ENCODE measurements at regions not wholly inside any gene's neighbourhood (a gene's known extent, or its start where the extent isn't known, plus 50 kb on each side); places are given as distances from the start of the nearest gene placed in this dataset.
A peak's percentile ranks its signal among the peaks of the same experiment; 100 is the strongest.

DNA sequence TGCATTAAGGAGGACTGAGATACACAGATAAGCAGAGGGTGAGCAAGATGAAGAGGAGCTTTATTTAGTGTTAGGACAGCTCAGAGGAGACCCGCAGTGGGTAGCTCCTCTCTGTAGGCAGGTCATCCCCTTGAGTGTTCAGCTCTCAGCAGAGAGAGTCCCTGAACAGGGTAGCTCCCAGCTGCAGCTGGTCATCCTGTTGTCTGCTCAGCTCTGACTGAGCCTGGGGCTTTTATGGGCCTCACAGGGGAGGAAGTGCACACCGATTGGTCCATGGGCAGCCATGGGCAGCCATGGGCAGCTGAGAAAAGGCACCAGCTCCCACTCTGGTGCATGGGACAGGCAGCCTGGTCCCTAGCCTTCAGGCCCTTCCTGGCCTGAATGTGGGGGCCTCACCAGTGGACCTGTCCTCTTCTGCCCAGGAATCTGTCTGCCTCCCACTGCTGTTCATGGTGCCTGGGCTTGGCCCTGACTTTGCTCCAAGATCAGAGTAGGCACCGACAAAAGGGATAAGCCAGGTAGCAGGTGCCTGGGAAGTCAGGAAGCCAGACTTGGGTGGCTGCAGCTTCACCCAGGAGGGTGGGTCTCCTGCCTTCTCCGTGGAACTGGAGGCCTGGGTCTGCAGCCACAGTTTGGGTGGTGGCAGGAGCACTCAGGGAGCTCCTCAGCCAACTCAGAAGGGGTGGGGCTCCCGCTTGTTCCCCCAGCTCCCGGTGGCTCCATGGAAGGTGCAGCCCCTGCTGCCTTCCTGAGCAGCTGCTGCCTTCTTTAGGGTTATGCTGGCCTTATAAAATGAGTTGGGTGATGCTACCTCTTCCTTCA lies 54.7 kb downstream of the MYEOV start:
- DNase-seq, result no peak

DNA sequence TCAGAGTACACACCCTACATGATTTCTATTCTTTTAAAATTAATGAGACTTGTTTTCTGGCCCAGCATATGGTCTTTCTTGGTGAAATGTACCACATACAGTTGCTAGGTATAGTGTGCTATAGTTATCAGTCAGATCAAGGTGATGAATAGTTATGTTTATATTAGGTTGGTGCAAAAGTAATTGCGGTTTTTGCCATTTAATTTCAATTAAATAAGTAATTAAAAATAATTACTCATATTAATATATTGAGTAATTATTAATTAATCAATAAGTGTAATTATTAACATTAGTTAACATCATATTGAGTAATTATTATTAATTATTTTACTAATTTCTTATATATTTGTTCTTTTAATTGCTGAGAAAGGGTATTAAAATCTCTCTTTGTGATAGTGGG lies 56.1 kb downstream of the MYEOV start:
- DNase-seq, result no peak

DNA sequence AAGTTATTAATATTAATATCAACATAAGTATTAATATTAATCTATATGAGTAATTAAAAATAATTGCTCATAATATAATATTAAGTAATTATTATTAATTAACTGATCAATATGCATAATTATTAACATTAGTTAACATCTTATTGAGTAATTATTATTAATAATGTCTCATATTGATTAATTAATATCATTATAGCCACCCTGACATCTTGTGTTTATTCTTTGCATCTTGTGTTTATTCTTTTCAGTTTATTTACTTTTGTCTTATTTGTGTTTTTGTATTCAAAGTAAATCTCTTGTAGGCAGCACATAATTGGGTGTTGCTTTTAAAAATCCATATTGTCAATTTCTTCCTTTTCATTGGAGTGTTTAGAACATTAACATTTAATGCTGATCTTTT lies 56.6 kb downstream of the MYEOV start:
- DNase-seq, result no peak

DNA sequence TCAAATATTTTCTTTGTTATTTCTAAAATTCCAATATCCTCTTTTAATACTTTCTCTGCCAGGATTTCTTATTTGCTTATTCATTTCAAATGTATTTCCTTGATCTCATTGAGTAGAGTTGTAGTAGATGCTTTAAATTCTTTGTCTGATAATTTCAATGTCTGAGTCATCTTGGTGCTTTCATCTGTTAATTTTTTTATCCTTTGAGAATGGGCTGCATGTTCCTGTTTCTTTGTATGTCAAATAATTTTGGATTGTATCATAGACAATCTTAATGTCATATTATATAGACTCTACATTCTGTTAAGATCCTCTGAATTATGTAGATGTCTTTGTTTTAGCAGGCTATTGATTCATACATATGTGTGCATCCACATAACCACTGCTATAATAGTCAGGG lies 57.5 kb downstream of the MYEOV start:
- no peak for DNase-seq

DNA sequence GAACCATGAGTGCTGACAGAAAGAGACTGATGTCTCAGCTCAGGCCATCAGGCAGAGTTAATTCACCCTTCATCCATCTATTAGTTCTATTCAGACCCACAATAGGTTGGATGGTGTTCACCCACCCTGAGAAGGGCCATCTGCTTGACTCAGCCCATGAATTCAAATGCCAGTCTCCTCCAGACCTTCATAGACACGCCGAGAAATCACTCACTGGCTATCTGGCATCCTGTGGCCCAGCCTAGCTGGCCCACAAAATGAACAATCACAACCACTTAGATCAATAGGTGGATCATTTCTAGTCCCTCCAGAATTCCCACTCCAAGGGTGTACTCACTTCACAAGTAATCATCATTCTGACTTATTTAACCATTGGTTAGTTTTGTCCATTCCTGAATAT lies 58.2 kb downstream of the MYEOV start:
- no peak for DNase-seq

DNA sequence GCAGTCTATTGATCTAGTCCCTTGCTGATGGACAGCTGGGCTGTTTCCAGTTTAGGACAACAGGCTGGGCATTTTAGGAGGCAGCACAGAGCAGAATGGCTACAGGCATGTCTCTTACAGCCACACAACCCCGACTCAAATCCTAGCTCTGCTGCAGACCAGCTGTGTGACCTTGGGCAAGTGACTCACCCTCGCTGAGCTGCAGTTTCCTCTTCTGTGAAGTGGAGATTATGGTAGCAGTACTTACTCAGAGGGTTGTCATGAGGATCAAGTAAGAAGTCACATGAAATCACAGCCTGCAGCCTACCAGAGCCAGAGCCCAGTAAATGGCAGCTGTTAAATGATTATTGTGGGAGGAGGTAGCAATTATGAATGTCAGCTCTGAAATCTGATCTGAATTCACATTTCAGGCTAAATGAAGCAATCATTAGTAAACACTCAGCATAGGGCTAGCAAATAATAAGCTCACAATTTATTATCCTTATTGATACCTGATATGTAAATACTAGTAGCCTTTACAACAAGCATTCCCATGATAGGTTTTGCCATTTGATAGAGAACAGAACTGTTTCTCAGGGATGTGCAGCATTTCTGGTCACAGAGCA lies 58.9 kb downstream of the MYEOV start:
- DNase-seq, result peak; percentile 48

DNA sequence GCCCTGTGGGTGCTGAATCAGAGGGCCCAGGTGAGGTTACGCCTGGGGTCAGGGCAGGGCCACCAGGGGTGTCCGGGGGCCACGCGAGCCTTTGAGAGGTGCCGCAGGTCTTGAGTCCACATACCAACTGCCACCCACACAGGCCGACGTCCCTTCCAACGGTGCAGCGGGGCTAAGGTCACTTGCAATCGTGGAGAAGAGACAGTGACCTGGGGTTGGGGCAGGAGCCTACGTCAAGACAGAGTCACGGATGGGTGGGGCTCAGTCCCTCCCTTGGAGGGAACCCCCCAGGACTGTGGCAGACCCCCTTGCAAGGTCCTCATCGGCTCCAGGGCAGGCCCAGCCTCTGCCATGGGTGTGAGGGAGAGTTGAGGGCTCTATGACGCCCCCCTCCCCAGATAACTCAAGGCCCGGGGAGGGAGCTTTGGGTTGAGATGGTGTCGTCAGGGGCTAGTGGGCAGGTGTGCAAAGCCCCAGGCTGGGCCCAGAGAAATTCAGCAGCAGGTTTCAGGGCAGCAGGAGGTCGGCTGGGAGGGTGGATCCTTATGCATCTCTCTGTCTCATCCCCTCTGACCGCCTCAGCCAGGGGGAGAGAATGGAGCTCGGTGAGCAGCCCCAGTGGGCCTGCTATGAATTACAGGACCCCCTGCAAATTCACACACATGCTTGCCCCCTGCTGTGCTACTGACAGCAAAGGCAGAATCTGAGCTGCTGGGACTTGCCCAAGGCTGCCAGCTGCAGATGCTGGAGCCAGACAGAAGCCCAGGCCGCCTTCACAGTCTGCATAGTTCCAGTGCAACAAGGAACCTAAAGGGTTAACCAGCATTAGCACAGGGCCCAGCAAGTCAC lies 60.0 kb downstream of the MYEOV start:
- no peak for DNase-seq

DNA sequence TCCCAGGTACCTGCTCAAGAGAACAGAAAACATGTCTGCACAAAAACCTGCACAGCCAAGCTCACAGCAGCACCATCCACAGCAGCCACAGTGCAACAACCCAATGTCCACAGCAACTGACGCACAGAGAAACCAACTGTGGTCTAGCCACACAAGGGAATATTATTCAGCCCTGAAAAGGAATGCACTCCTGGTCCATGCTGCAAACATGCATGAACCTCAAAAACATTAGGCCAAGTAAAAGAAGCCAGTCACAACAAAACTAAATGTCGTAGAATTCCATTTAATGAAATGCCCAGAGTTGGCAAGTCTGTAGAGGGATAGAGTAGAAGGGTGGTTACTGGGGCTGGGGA lies 60.6 kb downstream of the MYEOV start:
- no peak for DNase-seq

DNA sequence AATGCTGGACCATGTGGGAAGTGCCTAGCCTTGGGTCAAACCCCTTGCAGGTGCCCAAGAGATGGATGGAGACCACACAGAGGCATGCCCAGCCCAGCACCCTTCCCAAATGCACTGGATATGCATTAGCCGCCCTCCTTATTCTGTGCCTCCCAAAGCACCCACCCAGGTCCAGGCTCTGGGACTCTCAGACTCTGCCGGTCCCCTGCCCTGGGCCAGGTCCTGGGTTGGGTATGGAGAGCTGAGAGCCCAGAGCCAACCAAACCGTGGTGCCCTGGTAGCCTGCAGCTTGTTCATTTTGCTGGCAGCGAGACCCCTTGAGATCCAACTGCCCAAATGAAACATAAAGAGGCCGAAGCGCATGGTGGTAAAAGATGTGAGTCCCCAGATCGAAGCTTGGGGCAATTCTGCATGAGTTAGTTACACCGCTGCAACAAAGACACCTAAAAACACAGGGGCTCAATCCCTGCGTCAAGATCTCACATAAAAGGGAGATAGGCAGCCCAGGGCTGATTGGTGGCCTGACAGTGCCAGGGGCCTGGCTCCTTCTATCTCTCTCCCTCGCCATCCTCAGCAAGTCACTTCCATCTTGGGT lies 61.5 kb downstream of the MYEOV start:
- no peak for DNase-seq

DNA sequence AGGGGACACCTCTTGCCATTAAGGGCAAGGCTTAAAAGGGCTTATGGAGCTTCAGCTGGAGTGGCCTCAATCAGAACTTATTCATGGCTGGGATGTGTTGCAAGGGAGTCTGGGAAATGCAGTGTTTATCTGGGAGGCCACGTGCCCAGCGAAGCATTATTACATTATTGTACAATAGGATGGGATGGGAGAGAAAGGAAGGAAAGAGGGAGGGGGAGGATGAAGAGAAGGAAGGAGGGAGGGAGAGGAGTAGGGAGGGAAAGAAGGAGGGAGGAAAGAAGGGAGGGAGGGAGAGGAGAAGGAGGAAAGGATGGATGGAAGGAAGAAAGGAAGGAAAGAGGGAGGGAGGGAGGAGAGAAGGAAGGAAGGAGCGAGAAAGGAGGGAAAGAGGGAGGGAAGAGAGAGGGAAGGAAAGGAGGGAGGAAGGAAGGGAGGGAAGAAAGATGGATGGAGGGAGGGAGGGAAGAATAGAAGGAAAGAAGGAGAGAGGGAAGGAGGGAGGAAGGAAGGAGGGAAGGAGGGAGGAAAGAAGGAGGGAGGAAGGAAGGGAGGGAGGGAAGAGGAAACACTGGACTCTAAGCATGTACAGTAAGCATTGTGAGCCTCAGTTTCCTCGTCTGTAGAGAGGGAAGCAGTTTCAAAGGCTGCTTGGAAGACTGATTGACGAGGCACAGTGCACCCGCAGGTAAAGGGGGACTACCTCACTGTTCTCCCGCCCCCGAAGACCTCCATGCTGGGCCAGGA lies 62.2 kb downstream of the MYEOV start:
- DNase-seq, result no peak

DNA sequence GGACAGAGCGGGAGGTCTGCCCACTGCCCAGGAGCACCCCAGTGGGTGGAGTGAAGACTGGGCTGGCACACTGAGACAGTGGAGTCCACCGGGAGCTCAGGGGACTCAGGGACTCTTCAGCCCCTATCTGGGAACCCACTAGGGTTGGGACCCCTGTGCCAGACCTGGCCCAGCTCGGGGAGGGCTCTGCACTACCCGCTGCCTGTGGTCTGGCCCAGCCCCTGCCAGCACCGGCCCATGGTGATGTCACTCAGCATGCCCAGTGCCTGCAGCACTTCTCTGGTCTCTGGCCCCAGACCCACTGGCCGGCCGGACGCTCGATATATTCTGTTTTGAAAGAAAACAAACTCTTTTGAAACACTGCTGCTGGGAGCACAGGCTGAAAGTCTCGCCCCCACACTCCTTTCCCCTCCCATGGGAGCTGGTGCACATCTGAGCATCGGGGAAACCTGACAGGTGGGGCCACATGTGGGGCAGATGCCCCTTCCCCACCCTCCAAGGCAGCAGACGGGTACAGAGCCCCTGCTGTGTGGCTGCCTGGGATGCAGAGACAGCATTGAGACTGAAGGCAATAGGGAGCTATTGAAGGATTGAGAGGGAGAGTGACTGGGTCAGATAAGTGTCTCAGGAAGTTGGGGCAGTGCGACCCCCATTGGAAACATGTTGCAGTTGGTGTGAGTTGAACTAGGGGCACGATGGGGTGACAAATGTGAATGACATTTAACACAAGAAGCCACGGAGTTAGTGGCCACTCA lies 62.9 kb downstream of the MYEOV start:
- no peak for DNase-seq

DNA sequence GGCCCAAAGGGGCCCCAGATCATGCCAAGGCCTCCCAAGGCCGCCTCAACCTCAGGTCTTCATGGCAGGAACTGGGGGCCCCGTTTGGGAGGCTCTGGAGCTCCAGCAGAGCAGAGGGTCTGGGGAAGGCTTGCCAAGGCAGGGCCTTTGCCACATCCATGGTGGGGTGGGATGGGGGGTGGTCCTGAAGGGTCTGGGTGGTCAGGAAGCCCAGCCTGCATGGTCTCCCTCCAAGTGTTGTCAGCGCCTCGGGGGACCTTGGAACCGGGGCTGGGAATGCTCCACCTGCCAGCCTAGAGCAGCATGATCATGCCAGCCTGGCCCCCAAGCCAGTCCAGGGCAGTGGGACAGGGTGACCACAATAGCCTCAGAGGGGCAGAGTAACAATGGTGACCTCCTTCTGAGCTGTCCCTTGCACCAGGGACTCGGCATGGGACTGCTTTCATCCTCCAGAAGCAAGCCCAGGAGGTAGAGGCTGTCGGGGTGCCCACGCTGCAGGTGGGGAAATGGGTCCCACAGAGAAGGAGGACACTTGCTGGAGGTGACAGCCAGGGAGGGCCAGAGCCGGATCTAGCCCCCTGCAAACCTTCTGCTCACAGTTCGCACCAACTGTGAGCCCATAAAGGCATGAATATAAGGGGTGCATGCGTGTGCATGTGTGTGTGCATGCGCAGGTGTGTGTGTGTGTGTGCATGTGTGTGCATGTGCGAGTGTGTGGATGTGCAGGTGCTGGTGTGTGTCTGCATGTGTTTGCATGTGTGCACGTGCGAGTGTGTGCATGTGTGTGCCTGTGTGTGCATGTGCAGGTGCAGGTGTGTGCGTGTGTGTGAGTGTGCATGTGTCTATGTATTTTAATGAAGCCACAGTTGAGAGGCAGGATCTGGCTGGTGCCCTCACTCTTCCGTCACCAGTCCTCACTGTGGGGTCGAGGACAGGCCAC lies 63.8 kb downstream of the MYEOV start:
- no peak for DNase-seq

DNA sequence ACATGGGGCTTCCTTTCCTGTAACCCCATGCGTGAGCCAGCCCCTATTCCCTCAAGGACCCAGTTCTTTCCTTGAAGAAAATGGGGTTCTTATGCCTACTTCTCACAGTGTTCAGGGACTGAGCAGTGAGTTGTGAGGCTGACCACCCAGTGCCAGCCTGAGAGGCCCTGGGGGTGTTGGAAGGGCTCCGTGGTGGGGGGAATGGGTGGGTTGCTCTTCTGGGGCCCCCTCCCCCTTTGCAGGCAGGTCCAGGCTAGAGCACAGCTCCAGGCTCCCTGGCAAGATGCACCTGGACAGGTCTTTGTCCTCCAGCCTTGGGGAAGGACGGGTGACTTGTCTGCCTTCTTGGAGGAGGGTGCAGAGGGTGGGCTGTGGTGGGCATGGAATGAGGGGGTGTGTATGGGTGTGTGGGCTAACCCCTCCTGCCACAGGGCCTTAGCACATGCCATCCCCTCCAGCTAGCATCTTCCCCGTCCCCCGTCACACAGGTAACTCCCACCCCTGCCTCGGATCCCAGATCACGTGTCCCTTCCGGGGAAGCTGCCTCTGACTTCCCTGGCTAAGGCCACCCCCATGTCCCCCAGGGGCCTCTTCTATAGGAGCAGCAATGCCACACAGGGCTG lies 64.6 kb downstream of the MYEOV start:
- DNase-seq, result no peak

DNA sequence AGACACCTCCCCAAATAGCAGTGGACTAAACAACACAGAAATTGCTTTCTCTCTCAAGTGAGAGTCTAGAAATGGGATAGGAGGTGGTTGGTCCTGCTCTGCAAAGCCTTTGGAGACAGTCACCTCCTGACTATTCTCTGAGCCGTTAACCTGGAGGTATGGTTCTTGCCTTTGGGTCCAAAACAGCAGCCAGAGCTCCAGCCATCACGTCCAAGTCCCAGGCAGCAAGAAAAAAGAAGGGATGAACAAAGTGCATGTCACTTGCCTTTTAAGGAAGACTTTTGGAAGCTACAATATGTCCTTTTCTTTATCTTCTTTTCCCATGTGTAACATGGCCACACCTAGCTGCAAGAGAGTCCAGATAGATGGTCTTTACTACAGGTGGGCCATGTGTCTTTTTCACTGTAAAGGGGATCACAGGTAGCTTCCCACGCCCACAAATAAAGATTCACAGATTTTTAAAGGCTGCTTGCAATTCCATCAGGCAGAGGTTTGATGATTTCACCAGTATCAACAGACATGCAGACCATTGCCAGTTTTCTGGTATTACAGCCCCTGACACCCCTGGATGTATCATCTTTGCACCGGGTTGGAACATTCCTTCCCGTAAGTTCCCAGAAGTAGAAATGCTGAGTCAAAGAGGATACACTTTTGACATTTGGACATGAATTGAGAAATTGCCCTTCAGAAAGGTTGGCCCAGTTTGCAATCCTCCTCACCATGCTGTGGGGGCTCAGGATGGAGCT lies 66.0 kb downstream of the MYEOV start:
- no peak for DNase-seq

DNA sequence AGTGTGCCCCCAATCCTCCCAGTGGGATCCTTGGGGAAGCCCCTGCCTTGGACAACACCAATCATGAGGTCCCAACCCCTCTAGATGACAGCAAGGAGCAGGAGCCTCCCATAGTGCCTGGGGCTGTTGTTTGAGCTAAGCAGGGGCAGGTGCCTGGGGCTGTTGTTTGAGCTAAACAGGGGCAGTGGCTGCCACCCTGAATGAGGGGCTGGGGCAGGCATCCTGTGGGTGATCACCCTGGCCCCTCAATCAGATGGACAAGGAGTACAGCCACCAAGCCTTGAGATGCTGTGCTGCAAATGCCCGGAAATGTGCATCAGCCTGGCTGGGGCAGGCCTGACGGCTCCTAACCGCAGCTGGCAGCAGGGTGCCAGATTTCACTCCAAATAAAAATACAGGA lies 66.7 kb downstream of the MYEOV start:
- DNase-seq, result no peak

DNA sequence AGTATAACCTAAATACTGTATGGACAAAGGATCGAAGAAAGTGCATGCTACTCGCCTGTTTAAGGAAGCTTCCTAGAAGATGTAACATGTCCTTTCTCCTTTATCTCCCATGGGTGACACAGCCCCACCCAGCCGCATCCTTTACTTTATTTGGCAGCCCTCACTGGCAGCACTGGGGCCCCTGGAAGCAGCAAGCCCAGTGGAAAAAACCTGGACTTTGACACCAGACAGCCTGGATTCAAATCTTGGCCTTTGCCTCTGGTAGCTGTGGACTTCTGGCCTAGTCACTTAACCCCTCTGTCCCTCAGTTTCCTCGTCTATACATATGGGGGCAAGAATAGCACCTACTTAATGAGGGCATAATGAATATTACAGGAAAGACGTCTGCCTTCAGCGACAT lies 67.1 kb downstream of the MYEOV start:
- DNase-seq, result no peak

DNA sequence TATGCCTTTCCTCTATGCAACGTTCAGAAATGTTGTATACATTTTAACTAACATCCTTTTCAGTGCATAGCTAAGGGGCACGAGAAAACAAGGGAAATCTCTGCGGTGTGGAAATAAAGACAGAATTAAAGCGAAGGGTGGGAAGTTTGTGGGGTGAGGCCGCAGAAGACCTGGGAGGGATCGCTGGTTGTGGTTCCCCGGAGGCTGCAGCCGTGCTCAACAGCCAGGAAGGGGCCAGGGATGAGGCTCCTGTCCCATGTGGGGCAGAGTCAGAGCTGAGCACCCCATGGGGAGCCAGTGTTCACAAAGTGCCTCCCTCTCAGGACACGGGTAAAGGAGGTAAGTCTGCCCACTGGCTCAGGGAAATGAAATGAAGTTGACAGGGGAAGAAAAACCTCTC lies 67.5 kb downstream of the MYEOV start:
- no peak for DNase-seq

DNA sequence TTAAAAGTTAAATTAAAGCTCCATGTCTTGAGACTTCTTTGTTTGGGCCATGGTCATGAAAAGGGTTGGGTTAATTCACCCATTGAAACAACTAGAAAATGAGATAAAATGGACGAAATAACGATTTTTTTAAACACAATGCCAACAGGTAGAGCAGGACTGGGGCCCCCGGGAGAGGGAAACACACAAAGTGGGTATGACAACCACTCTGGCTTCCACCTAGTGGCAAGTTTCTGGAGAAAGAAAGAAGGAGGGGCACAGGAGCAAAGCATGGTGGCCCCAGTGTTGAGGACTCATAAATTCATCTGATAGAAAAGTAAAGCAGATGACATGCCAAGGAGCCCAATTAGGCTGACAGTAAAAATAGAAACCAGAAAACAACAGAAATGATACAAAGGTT lies 68.4 kb downstream of the MYEOV start:
- no peak for DNase-seq

DNA sequence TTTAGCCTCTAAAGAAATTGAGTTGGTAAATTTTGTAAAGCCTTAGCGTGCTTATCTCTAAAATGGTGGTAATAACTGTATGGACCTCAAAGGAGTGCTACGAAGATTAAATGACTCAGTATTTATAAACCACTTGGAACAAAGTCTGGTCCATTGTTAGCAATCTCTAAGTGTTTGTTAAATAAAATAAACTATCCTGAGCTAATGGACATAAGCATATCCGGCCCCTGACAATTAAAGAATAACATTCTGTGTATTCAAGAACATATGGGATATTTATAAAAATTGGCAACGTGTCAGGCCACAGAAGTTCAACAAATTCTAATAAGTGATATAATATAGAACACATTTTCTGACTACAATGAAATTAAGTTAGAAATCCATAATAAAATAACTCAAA lies 71.0 kb downstream of the MYEOV start:
- DNase-seq, result peak; percentile 22

DNA sequence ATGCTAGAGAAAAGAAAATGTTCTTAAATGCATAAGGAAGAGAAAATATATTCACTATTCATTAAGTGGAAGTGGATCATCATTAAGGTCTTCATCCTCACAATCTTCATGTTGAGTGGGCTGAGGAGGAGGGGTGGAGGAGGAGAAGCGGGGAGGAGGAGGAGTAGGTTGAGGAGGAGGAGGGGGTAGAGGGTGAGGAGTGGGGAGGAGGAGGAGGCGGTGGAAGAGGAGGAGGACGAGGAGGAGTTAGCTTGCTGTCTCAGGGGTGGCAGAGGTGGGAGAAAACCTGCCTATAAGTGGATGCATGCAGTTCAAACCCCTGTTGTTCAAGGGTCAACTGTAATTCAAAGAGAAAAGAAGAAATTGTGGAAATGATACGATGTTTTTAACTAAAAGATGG lies 71.6 kb downstream of the MYEOV start:
- DNase-seq, result no peak

Measured in hematopoietic multipotent progenitor cell treated with erythropoietin and hydrocortisone succinate and interleukin-3 and kit ligand, for 8 days (in vitro differentiated cells).